PC-3 (cell line): ENCODE measurements at regions not wholly inside any gene's neighbourhood (a gene's known extent, or its start where the extent isn't known, plus 50 kb on each side); places are given as distances from the start of the nearest gene placed in this dataset.

Source experiments
- ATAC-seq: fragments of 200-7000 bp; cut with Tn5 transposase; 2 replicates; pipeline ENCODE4 v1.9.1; 2020; ENCODE audit warnings: mild to moderate bottlenecking, moderate library complexity
- BruUV-seq: library from RNA; stranded (reverse); fragments of 400-500 nt; replicated peaks from 2 replicates; lab custom pipeline; 2021; lab: Mats Ljungman, UMichigan
- CTCF ChIA-PET: fragments of 300-600 bp; sonication (Branson Sonifier 250); formaldehyde crosslinking; loops from one replicate; lab custom pipeline; 2022; ENCODE audit warnings: antibody characterized with exemption; lab: Charles Lee
- POLR2A ChIA-PET: fragments of 300-600 bp; sonication (Branson Sonifier 250); formaldehyde crosslinking; loops from one replicate; lab custom pipeline; 2022; ENCODE audit warnings: antibody characterized with exemption; ENCODE audit not compliant: unreplicated experiment; lab: Charles Lee
- DNase-seq: peaks from one replicate; pipeline ENCODE4 v3.0.0-alpha.2; 2015
- H2AFZ ChIP-seq: fragments of 300-600 bp; sonication (generic); 2 replicates; pipeline ENCODE4 v1.6.0; 2016; ENCODE audit warnings: antibody characterized with exemption, low read length
- H3F3A ChIP-seq: fragments of 300-600 bp; sonication (generic); one replicate; pipeline ENCODE4 v1.6.0; 2017; ENCODE audit warnings: antibody characterized with exemption, low read length, control low read depth, mild to moderate bottlenecking; ENCODE audit not compliant: unreplicated experiment
- H3K27ac ChIP-seq: fragments of 300-600 bp; sonication (generic); 2 replicates; pipeline ENCODE4 v1.5.1; 2016; ENCODE audit warnings: mild to moderate bottlenecking, low read length
- H3K27me3 ChIP-seq: fragments of 300-600 bp; sonication (generic); 2 replicates; pipeline ENCODE4 v1.6.1; 2016; ENCODE audit warnings: low read length, mixed read lengths
- H3K36me3 ChIP-seq: fragments of 300-600 bp; sonication (generic); 2 replicates; pipeline ENCODE4 v1.6.1; 2016; ENCODE audit warnings: low read depth, mixed run types, low read length, mixed read lengths
- H3K4me1 ChIP-seq: fragments of 300-600 bp; sonication (generic); 2 replicates; pipeline ENCODE4 v1.5.1; 2016; ENCODE audit warnings: low read length; ENCODE audit not compliant: insufficient read depth
- H3K4me2 ChIP-seq: fragments of 300-600 bp; sonication (generic); 2 replicates; pipeline ENCODE4 v1.6.0; 2016; ENCODE audit warnings: low read length
- H3K4me3 ChIP-seq: fragments of 300-600 bp; sonication (generic); 2 replicates; pipeline ENCODE4 v1.5.1; 2016; ENCODE audit warnings: mild to moderate bottlenecking, low read length, mixed read lengths
- H3K79me2 ChIP-seq: fragments of 300-600 bp; sonication (generic); 2 replicates; pipeline ENCODE4 v1.6.1; 2017; ENCODE audit warnings: low read length, mixed read lengths
- H3K9ac ChIP-seq: fragments of 300-600 bp; sonication (generic); 2 replicates; pipeline ENCODE4 v1.6.0; 2016; ENCODE audit warnings: mild to moderate bottlenecking, low read length
- H3K9me2 ChIP-seq: fragments of 300-600 bp; sonication (generic); replicated peaks from 2 replicates; pipeline ENCODE4 v1.6.1; 2016; ENCODE audit warnings: mixed run types, low read length, mixed read lengths
- H3K9me3 ChIP-seq: fragments of 300-600 bp; sonication (generic); 2 replicates; pipeline ENCODE4 v1.6.1; 2016; ENCODE audit warnings: low read length, mixed read lengths
- H4K20me1 ChIP-seq: fragments of 300-600 bp; sonication (generic); 2 replicates; pipeline ENCODE4 v1.6.1; 2016; ENCODE audit warnings: low read length, mixed read lengths
- CTCF ChIP-seq: fragments of 300-600 bp; sonication (generic); conservative IDR thresholded peaks from 2 replicates; pipeline ENCODE4 v1.5.1; 2017; ENCODE audit warnings: antibody characterized with exemption, low read depth, mild to moderate bottlenecking, low read length
- EZH2 ChIP-seq: fragments of 300-600 bp; sonication (generic); IDR thresholded peaks from one replicate; pipeline ENCODE4 v1.6.1; 2017; ENCODE audit warnings: antibody characterized with exemption, mild to moderate bottlenecking, low read length; ENCODE audit not compliant: unreplicated experiment
- EZH2phosphoT487 ChIP-seq: fragments of 300-600 bp; sonication (generic); IDR thresholded peaks from 2 replicates; pipeline ENCODE4 v1.6.1; 2018; ENCODE audit warnings: mild to moderate bottlenecking, antibody characterized with exemption, low read length, borderline replicate concordance
- intact Hi-C: fragments of 100-400 bp; cut with micrococcal nuclease; formaldehyde crosslinking; loops from 2 replicates; pipeline ENCODE4 v1.9.0; 2023

- H3K79me2 ChIP-seq = no peaks in the 10 kb centered on the region
- H3K27me3 ChIP-seq = no peaks in the 10 kb centered on the region
- H3K4me2 ChIP-seq = no peak overlapping the region
- H3K4me3 ChIP-seq = no peak overlapping the region
- H4K20me1 ChIP-seq = no peaks in the 10 kb centered on the region
- no peaks in the 10 kb centered on the region for H3K9me2 ChIP-seq
- no peaks in the 10 kb centered on the region for H3K9me3 ChIP-seq
- H2AFZ ChIP-seq = no peak overlapping the region
- no peak overlapping the region for H3K9ac ChIP-seq
- BruUV-seq = no TSS peak
- no peak for TF ChIP-seq CTCF
- no peak for TF ChIP-seq EZH2
- TF ChIP-seq EZH2phosphoT487 = no peak
- CTCF ChIA-PET = no interaction called here
- H3K4me1 ChIP-seq = no peaks in the 10 kb centered on the region
- intact Hi-C loops = no loop called here
- POLR2A ChIA-PET = no interaction called here
- H3K27ac ChIP-seq = no peak overlapping the region
- no peaks in the 10 kb centered on the region for H3K36me3 ChIP-seq
- DNase-seq = peak; percentile 39
- no peaks in the 10 kb centered on the region for H3F3A ChIP-seq
- no peak for ATAC-seq
Observed at GRCh38 chr4:6523251-6523650, 50.8 kb upstream of the PPP2R2C start.

- Histone ChIP-seq H3K4me2 (no peak overlapping the region), H3F3A (no peaks in the 10 kb centered on the region), H3K79me2 (no peaks in the 10 kb centered on the region), H3K4me3 (no peak overlapping the region), H3K9ac (no peak overlapping the region), H3K27me3 (no peaks in the 10 kb centered on the region), H3K4me1 (no peaks in the 10 kb centered on the region), H2AFZ (no peak overlapping the region), H3K9me2 (no peaks in the 10 kb centered on the region), H3K36me3 (no peaks in the 10 kb centered on the region), H4K20me1 (no peaks in the 10 kb centered on the region), H3K9me3 (no peaks in the 10 kb centered on the region), H3K27ac (no peak overlapping the region)
- TF ChIP-seq EZH2 (no peak), EZH2phosphoT487 (no peak), CTCF (no peak)
- POLR2A ChIA-PET = no interaction called here
- DNase-seq (no peak), ATAC-seq (no peak)
- CTCF ChIA-PET = no interaction called here
- no TSS peak for BruUV-seq
- intact Hi-C loops = no loop called here
Observed at GRCh38 chr4:6524436-6524835, 50.6 kb upstream of the MAN2B2 start.
